HG03460 (cell line): ENCODE measurements at regions not wholly inside any gene's neighbourhood (a gene's known extent, or its start where the extent isn't known, plus 50 kb on each side); places are given as distances from the start of the nearest gene placed in this dataset.

ENCODE experiments used
- ATAC-seq: cut with Tn5 transposase; IDR thresholded peaks from one replicate; pipeline ENCODE4 v1.9.1; 2021; ENCODE audit not compliant: unreplicated experiment

GRCh38 chr2:111659361-111660333 lies 224.3 kb downstream of the ANAPC1 start:
- ATAC-seq = no peak

DNA sequence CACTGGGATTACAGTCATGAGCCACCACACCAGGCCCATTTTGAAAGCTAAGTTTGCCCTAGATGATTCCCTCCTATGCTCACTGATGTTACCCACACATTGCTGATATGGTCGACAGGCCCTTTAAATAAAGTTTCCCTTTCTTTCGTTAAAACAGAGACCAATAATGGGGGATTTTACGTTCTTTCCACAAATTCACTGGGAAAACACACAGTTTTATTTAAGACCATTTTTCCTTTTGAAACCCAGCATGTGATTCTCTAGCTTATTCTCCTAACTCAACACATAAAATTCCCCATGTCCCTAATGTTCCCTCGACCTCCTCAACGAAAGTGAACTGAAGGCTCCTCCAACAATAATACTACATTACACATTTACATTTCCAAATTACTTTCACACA lies 223.2 kb downstream of the ANAPC1 start:
- no peak for ATAC-seq

GRCh38 chr2:111661286-111661940 lies 222.6 kb downstream of the ANAPC1 start:
- no peak for ATAC-seq

DNA sequence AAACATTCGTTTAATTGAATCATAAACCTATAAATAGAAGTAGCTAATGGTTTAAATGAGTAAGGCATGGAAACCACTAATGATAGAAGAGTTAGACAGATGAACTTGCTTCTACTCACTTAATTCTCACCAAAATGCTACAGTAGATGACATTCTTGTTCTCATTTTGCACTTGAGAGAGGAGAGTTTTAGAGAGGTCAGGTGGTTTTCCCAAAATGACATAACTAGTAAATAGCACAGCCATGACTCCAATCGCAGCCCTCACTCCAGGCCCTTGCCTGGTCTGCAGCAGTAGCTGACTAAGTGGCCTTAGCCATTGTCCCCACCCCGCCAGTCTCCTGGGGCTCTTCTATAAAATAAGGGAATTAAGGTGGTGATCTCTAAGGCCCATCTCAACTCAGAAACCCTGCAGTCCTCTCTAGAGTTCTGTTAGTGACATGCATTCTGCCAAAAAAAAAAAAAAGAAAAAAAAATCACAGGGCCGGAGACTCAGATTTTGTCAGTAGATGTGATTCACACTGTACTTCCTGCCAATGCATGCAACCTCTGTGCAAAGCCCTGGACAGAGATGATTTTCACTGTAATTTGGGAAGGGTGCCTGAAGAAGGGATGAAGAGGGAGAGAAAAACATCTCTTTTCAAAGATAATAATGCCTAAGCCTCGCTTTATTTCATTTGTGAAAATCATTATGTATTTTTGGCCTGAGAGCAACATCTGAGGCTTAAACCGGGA lies 221.8 kb downstream of the ANAPC1 start:
- no peak for ATAC-seq

- ATAC-seq = no peak
Observed at GRCh38 chr2:111662771-111663470, 221.1 kb downstream of the ANAPC1 start.

DNA sequence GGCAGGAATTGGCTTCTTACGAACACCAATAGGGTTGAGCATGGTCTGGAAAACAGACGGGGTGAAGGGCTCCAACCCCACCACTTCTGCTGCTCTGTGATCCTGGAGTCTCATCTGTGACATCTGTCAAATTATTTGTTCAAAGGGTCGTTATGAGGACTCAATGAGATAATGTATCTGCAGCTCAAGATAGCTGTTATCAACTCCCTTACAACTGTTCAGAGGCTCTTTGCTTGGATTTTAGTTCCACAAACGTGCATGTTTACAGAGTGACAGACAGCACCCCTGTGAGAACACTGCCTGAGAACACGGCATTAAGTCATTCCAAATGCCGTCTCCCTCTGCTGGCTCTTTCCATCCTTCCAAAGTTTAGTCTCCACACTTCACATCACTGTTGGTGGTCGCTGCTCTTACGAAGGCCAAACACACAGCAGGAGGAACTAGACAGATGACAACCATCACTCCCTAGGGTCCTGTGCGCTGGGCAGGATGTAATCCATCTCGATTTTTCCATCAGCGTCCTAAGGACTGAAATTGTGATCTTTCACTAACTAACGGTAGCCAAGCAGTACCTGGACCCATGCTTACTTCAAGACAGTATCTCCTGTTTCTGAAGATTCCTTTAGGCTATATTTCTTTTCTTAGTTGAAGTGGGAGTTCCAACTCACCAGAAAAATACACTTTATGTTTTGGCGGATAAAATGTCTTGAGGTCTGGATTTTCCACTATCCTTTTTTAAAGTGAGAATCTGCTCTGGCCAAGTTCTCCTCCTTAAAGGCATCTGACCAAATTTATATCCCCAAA lies 220.3 kb downstream of the ANAPC1 start:
- no peak for ATAC-seq

GRCh38 chr2:111664275-111664850 lies 219.6 kb downstream of the ANAPC1 start:
- ATAC-seq = no peak

DNA sequence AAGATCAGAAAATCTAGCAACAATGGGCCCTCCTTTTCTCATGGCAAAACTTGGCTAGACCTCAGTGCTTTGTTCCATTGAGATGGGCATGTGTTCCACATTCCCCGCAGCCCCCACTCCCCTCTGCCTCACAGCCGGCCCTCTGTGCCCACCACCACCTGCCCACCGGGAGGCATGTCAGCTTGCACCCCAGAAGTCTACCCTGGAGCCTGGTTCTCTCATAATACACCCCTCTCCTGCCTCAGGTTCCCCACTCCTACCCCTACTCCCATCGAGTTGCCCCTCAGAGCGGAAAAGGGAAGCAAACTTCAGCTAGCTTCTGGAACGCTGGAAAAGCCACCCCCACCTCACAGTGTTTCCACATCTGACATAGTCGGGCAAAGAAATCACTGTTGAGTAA lies 219.0 kb downstream of the ANAPC1 start:
- ATAC-seq = no peak

GRCh38 chr2:111665551-111666116 lies 218.4 kb downstream of the ANAPC1 start:
- ATAC-seq = no peak

DNA sequence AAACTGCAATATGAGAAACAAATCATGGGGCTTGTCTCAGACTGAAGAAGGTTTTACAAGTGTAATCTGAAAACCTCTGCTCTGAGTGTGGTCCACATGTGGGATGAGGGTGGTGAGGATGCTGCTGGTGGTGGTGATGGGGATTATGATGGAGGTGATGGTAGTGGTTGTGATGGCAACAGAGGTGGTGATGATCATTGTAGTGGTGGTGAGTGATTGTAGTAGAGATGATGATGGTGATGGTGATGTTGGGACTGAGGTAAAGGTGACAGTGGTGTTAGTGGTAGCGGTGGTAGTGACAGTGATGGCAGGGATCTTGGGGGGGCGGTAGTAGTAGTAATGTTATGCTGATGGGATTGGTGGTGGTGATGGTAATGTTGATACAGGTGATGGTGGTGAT lies 217.8 kb downstream of the ANAPC1 start:
- ATAC-seq = no peak

DNA sequence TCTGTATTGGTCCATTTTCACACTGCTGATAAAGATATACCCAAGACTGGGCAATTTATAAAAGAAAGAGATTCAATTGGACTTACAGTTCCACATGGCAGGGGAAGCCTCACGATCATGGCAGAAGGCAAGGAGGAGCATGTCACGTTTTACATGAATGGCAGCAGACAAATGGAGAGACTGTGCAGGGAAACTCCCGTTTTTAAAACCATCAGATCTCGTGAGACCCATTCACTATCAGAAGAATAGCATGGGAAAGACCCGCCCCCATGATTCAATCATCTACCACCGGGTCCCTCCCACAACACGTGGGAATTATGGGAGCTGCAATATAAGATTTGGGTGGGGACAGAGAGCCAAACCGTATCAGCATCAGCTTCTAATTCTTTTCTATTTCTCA lies 217.0 kb downstream of the ANAPC1 start:
- no peak for ATAC-seq

DNA sequence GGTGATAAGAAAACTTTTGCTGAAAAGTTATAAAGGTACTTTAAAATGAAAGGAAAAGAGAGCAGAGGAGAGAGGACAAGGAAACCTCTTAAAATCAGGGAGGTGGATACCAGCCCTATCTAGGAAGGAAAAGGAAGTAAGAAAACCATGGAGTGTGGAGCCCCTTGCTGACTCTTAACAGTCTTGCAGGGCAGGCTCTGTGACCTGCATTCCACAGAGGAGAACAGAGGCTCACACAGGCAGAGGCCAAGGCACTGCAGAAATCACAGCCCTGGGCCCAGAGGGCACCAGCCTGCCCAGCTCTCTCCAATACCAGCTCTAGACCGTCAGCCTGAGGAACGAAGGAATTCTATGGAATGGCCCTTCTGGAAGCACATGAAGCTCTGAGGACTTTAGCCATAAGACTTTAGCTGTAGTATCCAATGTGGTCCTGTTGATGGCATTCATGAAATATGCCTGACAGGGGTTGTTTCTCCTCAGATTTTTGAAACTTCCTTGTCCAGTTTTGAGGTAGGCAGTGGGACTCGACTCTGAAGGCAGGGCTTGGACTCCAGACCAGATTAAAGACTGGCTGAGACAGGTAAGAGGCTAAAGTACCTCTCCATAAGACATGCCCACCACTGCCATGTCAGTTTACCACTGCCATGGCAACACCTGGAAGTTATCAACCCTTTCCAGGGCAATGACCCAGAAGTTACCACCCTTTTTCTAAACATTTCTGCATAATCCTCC lies 216.3 kb downstream of the ANAPC1 start:
- ATAC-seq = no peak

GRCh38 chr2:111668274-111668616 lies 215.7 kb downstream of the ANAPC1 start:
- no peak for ATAC-seq

DNA sequence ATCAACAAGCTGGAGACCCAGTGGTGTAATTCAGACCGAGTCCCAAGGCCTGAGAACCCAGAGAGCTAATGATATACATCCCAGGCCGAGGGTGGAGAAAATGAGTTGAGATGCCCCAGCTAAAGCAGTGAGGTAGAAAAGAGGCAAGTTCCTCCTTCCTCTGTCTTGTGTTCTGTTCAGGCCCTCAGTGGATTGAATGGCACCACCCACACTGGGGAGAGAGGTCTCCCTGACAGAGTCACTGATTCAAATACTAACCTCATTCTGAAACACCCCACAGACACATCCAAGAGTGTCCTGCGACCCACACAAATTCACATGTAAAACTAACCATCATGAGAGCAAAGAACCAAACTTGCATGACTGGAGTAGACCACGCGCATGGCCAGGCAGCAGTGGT lies 215.3 kb downstream of the ANAPC1 start:
- no peak for ATAC-seq

GRCh38 chr2:111669928-111670695 lies 213.9 kb downstream of the ANAPC1 start:
- ATAC-seq = no peak

GRCh38 chr2:111670776-111671175 lies 213.2 kb downstream of the ANAPC1 start:
- ATAC-seq = no peak

GRCh38 chr2:111671426-111672150 lies 212.4 kb downstream of the ANAPC1 start:
- no peak for ATAC-seq
